ENCODE measurements at regions not wholly inside any gene's neighbourhood (a gene's known extent, or its start where the extent isn't known, plus 50 kb on each side); places are given as distances from the start of the nearest gene placed in this dataset.

DNA sequence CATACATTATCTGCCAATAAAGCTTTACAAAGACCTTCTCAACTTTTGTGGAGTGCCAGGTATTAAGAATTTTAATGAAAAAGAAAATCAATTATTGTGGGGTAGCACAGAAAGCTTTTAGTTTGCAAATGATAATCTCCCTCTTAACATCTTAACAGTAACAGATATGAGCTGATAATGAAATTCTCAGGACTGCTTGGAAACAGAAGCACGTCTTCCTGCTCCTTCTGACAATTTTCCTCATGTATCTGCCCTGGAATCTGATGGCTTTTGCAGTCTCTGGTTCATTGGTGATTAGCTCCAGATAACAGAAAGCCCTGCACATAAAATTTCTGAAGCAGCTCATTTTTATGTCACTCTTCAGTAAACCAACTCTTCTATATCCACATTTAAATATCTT lies 432.4 kb upstream of the PDZRN3 start:
- TF ChIP-seq CTCF (IDR thresholded peaks at IDR 0.05; ENCODE audit: low read length) (no peak), EZH2 (IDR thresholded peaks at IDR 0.05; ENCODE audit: borderline replicate concordance, low read length) (no peak)
